ENCODE measurements at regions not wholly inside any gene's neighbourhood (a gene's known extent, or its start where the extent isn't known, plus 50 kb on each side); places are given as distances from the start of the nearest gene placed in this dataset.

DNA sequence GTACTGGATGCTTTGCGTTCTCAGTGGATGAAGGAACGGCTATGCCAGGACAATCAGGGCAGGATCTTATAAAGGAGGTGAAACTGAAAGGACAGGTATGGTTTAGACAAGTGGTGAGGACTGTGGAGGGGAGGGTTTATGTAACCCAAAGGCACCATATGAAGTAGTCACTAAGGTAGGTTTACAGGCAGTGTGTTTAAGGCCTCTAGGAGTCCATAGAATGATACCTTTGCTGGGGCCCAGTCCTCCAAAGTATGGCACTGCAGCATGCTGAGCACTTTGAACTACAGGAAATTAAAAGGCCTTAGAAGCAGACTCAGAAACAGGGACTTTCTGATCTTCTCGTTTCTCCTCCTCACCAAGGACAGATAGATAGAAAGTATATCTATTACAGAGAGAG, 304.7 kb upstream of the USP25 start:
- TF ChIP-seq, protein P1, sequence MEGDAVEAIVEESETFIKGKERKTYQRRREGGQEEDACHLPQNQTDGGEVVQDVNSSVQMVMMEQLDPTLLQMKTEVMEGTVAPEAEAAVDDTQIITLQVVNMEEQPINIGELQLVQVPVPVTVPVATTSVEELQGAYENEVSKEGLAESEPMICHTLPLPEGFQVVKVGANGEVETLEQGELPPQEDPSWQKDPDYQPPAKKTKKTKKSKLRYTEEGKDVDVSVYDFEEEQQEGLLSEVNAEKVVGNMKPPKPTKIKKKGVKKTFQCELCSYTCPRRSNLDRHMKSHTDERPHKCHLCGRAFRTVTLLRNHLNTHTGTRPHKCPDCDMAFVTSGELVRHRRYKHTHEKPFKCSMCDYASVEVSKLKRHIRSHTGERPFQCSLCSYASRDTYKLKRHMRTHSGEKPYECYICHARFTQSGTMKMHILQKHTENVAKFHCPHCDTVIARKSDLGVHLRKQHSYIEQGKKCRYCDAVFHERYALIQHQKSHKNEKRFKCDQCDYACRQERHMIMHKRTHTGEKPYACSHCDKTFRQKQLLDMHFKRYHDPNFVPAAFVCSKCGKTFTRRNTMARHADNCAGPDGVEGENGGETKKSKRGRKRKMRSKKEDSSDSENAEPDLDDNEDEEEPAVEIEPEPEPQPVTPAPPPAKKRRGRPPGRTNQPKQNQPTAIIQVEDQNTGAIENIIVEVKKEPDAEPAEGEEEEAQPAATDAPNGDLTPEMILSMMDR (IDR thresholded peaks at IDR 0.05): no peak
- TF ChIP-seq POLR2A (IDR thresholded peaks at IDR 0.05): no peak
- TF ChIP-seq POLR2AphosphoS5 (IDR thresholded peaks at IDR 0.05; ENCODE audit: insufficient read depth in 1 of 2, low read depth in 1 of 2): no peak

Data from vagina (tissue), 2 donors.